ENCODE measurements at regions not wholly inside any gene's neighbourhood (a gene's known extent, or its start where the extent isn't known, plus 50 kb on each side); places are given as distances from the start of the nearest gene placed in this dataset.

GRCh38 chr11:133582750-133583149, 50.4 kb upstream of the OPCML start:
- no peak for DNase-seq
- Histone ChIP-seq H3K9me3 (ENCODE audit: low read length) (peaks cover 40% of the 10 kb centered on the region), H3K9ac (ENCODE audit: low read length) (no peak overlapping the region), H3K4me1 (ENCODE audit: insufficient read depth, low read length) (no peaks in the 10 kb centered on the region), H4K20me1 (ENCODE audit: low read length) (no peaks in the 10 kb centered on the region), H3K27ac (ENCODE audit: low read length) (no peak overlapping the region), H3F3A (ENCODE audit: low read length, unreplicated experiment) (no peaks in the 10 kb centered on the region), H3K9me2 (replicated peaks; ENCODE audit: low read length) (no peaks in the 10 kb centered on the region), H3K79me2 (ENCODE audit: low read length) (no peaks in the 10 kb centered on the region), H3K36me3 (ENCODE audit: low read depth, low read length) (no peaks in the 10 kb centered on the region), H3K27me3 (ENCODE audit: low read length) (no peaks in the 10 kb centered on the region), H2AFZ (ENCODE audit: low read length) (no peak overlapping the region), H3K4me3 (ENCODE audit: low read length) (no peak overlapping the region), H3K4me2 (ENCODE audit: low read length) (no peak overlapping the region)
- TF ChIP-seq CTCF (conservative IDR thresholded peaks at IDR 0.05; ENCODE audit: low read depth, low read length) (no peak), EZH2phosphoT487 (IDR thresholded peaks at IDR 0.05; ENCODE audit: borderline replicate concordance, low read length) (no peak), EZH2 (IDR thresholded peaks at IDR 0.05; ENCODE audit: low read length, unreplicated experiment) (no peak)
- ATAC-seq: no peak
- no TSS peak for BruUV-seq (replicated peaks)
- ChIA-PET CTCF (no interaction called here), POLR2A (ENCODE audit: unreplicated experiment) (no interaction called here)
- intact Hi-C loops (cut with micrococcal nuclease): no loop called here

- no peak overlapping the region for H3K9ac ChIP-seq (ENCODE audit: low read length)
- H3K9me2 ChIP-seq (replicated peaks; ENCODE audit: low read length): no peaks in the 10 kb centered on the region
- DNase-seq (no peak), ATAC-seq (no peak)
- no TSS peak for BruUV-seq (replicated peaks)
- ChIA-PET CTCF (no interaction called here), POLR2A (ENCODE audit: unreplicated experiment) (no interaction called here)
- H3F3A ChIP-seq (ENCODE audit: low read length, unreplicated experiment): no peaks in the 10 kb centered on the region
- intact Hi-C loops (cut with micrococcal nuclease): no loop called here
- H3K36me3 ChIP-seq (ENCODE audit: low read depth, low read length): no peaks in the 10 kb centered on the region
- H3K4me3 ChIP-seq (ENCODE audit: low read length): no peak overlapping the region
- H3K4me2 ChIP-seq (ENCODE audit: low read length): no peak overlapping the region
- H2AFZ ChIP-seq (ENCODE audit: low read length): no peak overlapping the region
- no peaks in the 10 kb centered on the region for H3K27me3 ChIP-seq (ENCODE audit: low read length)
- H4K20me1 ChIP-seq (ENCODE audit: low read length): no peaks in the 10 kb centered on the region
- H3K79me2 ChIP-seq (ENCODE audit: low read length): no peaks in the 10 kb centered on the region
- H3K27ac ChIP-seq (ENCODE audit: low read length): no peak overlapping the region
- H3K4me1 ChIP-seq (ENCODE audit: insufficient read depth, low read length): no peaks in the 10 kb centered on the region
- no peak for TF ChIP-seq CTCF (conservative IDR thresholded peaks at IDR 0.05; ENCODE audit: low read depth, low read length)
- no peak for TF ChIP-seq EZH2 (IDR thresholded peaks at IDR 0.05; ENCODE audit: low read length, unreplicated experiment)
- no peak for TF ChIP-seq EZH2phosphoT487 (IDR thresholded peaks at IDR 0.05; ENCODE audit: borderline replicate concordance, low read length)
- peaks cover 36% of the 10 kb centered on the region for H3K9me3 ChIP-seq (ENCODE audit: low read length)
These were observed 50.0 kb upstream of the OPCML start for GRCh38 chr11:133582326-133582725.
